ENCODE measurements at regions not wholly inside any gene's neighbourhood (a gene's known extent, or its start where the extent isn't known, plus 50 kb on each side); places are given as distances from the start of the nearest gene placed in this dataset.

DNA sequence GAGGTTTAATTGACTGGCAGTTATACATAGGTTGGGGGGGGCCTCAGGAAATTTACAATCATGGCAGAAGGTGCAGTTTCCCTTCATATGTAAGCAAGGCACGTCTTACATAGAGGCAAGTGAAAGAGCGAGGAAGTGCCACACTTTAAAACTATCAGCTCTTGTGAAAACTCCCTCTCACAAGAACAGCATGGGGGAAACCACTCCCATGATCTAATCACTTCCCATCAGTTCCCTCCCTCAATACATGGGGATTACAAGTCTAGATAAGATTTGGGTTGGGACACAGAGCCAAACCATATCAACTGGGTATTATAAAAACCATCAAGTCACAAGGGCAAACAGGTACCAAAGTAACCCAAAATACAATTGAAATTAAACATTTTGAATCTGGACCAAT lies 182.0 kb upstream of the FAT4 start (continued):
- TF ChIP-seq HMGN3 (IDR thresholded peaks at IDR 0.05; ENCODE audit: borderline replicate concordance, extremely low read depth, insufficient read length, low read depth, low read length) (no peak), FOXM1 (IDR thresholded peaks at IDR 0.05; ENCODE audit: low read depth) (no peak), FOXM1 (CRISPR knock-in tag; IDR thresholded peaks at IDR 0.05; ENCODE audit: low read depth) (no peak)
- TF ChIP-seq, protein P1, sequence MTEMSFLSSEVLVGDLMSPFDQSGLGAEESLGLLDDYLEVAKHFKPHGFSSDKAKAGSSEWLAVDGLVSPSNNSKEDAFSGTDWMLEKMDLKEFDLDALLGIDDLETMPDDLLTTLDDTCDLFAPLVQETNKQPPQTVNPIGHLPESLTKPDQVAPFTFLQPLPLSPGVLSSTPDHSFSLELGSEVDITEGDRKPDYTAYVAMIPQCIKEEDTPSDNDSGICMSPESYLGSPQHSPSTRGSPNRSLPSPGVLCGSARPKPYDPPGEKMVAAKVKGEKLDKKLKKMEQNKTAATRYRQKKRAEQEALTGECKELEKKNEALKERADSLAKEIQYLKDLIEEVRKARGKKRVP (CRISPR knock-in tag; IDR thresholded peaks at IDR 0.05): no peak
- TF ChIP-seq, protein P2, sequence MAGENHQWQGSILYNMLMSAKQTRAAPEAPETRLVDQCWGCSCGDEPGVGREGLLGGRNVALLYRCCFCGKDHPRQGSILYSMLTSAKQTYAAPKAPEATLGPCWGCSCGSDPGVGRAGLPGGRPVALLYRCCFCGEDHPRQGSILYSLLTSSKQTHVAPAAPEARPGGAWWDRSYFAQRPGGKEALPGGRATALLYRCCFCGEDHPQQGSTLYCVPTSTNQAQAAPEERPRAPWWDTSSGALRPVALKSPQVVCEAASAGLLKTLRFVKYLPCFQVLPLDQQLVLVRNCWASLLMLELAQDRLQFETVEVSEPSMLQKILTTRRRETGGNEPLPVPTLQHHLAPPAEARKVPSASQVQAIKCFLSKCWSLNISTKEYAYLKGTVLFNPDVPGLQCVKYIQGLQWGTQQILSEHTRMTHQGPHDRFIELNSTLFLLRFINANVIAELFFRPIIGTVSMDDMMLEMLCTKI (IDR thresholded peaks at IDR 0.05; ENCODE audit: partially characterized antibody): no peak

DNA sequence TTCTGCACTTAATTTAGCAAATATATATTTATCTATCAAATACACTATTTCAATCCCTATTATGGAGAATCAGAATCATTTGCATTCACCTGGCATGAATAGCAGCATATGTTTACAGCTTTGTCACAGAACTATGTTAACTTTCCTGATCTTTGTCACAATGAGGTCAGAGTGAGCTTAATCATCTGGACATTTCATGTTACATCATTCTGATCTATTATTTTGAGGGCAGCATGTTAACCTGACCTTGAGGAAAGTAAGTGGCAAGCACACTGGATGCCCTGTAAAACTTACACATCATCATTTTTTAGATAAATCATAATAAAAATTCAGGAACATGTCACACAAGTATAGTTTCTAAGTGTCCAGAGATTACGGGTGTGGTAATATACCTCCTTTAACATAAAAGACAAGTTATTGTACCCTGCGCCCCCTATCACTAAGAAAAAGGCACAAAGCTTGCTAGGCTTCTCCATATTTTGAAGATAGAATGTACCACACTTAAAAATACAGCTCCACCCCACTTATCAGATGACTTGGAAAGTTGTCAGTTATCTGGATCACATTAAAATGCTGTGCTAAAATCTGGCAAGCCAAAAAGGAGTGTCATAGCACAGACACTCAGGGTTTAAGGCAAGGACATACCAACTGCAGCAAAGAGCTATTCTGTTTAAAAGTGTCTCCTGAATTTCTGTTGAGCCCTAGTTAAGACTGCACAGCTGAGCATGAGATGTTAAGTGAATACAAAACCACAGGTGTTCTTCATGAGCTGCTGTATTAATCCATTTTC lies 182.7 kb upstream of the FAT4 start:
- no peak for FAIRE-seq
- H3K9ac ChIP-seq (ENCODE audit: insufficient read depth in 1 of 2, low read depth in 2 of 2, low read length in 2 of 2): no peak overlapping the region
- TF ChIP-seq LEF1 (IDR thresholded peaks at IDR 0.05) (no peak), ZNF282 (CRISPR knock-in tag; IDR thresholded peaks at IDR 0.05) (no peak), POU5F1 (IDR thresholded peaks at IDR 0.05; ENCODE audit: borderline replicate concordance, low read depth, low read length, partially characterized antibody) (no peak)
- TF ChIP-seq, protein P3, sequence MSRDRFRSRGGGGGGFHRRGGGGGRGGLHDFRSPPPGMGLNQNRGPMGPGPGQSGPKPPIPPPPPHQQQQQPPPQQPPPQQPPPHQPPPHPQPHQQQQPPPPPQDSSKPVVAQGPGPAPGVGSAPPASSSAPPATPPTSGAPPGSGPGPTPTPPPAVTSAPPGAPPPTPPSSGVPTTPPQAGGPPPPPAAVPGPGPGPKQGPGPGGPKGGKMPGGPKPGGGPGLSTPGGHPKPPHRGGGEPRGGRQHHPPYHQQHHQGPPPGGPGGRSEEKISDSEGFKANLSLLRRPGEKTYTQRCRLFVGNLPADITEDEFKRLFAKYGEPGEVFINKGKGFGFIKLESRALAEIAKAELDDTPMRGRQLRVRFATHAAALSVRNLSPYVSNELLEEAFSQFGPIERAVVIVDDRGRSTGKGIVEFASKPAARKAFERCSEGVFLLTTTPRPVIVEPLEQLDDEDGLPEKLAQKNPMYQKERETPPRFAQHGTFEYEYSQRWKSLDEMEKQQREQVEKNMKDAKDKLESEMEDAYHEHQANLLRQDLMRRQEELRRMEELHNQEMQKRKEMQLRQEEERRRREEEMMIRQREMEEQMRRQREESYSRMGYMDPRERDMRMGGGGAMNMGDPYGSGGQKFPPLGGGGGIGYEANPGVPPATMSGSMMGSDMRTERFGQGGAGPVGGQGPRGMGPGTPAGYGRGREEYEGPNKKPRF (IDR thresholded peaks at IDR 0.05; ENCODE audit: low read depth, low read length): no peak
- no peak overlapping the region for H3K4me2 ChIP-seq (ENCODE audit: insufficient read depth, low read length)
- CTCF ChIA-PET (ENCODE audit: low intra/inter-chr PET ratio): no interaction called here
- POLR2A ChIA-PET: no interaction called here
- in situ Hi-C loops (cut with MboI): no loop called here
- no TSS peak for BruUV-seq (replicated peaks)
- H3K36me3 ChIP-seq (ENCODE audit: control insufficient read depth, insufficient read depth, low read length): no peaks in the 10 kb centered on the region
- H3K9me1 ChIP-seq (ENCODE audit: control insufficient read depth, insufficient read depth, low read length): no peaks in the 10 kb centered on the region
- no peak for DNase-seq (ENCODE audit: extremely low read depth in 1 of 4, low spot score in 3 of 4)
- no peaks in the 10 kb centered on the region for H3K27me3 ChIP-seq (ENCODE audit: control insufficient read depth in 2 of 2, insufficient read depth in 2 of 2, low read length in 2 of 2)
- no peak for ATAC-seq
- H3K4me3 ChIP-seq: no peak overlapping the region
- intact Hi-C loops (cut with micrococcal nuclease): no loop called here
- WGBS (ENCODE audit: insufficient coverage, low coverage, missing lambda C conversion rate): 0% methylated on average over 2 of the region's 2 CpGs
- no peaks in the 10 kb centered on the region for H4K20me1 ChIP-seq (replicated peaks; ENCODE audit: control insufficient read depth, insufficient read depth, low read length)
- no peaks in the 10 kb centered on the region for H3K79me2 ChIP-seq (ENCODE audit: control insufficient read depth, insufficient read depth, low read length)
- no peaks in the 10 kb centered on the region for H3K4me1 ChIP-seq (replicated peaks in 1 of 2; ENCODE audit: control insufficient read depth in 2 of 2, insufficient read depth in 2 of 2, low read length in 2 of 2)
- H3K27ac ChIP-seq (ENCODE audit: extremely low read depth, low read depth, low read length): no peak overlapping the region
- no peak overlapping the region for H2AFZ ChIP-seq (ENCODE audit: low read depth, low read length)
- no peaks in the 10 kb centered on the region; the same call in 1 of the 2 replicates for H3K9me3 ChIP-seq (replicated peaks; ENCODE audit: control insufficient read depth, insufficient read depth, low read depth, low read length)
